ENCODE measurements at regions not wholly inside any gene's neighbourhood (a gene's known extent, or its start where the extent isn't known, plus 50 kb on each side); places are given as distances from the start of the nearest gene placed in this dataset.

GRCh38 chr15:92524874-92525565 is 130.6 kb downstream of the FAM174B start:
- TF ChIP-seq CTCF (conservative IDR thresholded peaks at IDR 0.05; ENCODE audit: low read length), result no peak
- TF ChIP-seq EZH2phosphoT487 (IDR thresholded peaks at IDR 0.05; ENCODE audit: borderline replicate concordance, low read depth, low read length), result no peak
